ENCODE measurements at regions not wholly inside any gene's neighbourhood (a gene's known extent, or its start where the extent isn't known, plus 50 kb on each side); places are given as distances from the start of the nearest gene placed in this dataset.

DNA sequence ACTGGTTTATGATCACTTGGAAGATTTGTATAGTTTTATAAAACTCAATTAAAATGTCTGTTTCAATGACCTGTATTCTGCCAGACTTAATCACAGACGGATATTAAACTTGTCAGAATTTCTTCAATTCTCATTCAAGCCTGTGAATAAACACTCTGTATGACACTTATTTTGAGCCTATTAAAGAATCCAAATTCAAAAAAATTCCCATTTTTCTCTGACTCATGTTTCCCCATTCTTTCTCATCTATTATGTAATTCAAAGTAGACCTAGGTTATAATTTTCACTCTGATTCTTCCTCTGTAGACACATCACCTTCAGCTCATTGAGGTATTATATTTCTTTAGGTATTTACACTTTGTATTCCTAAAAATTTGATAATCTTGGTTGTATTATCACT is 166.1 kb downstream of the TMA16 start:
- Histone ChIP-seq H3K9me3 (peaks cover 0 to 15% of the 10 kb centered on the region in 2 donors), H3K36me3 (no peaks in the 10 kb centered on the region), H3K27ac (no peak overlapping the region), H3K4me1 (no peaks in the 10 kb centered on the region), H3K4me3 (no peak overlapping the region), H3K27me3 (no peaks in the 10 kb centered on the region)
- no peak for DNase-seq (ENCODE audit: low spot score in 2 of 2)
- no peak for TF ChIP-seq POLR2AphosphoS5 (IDR thresholded peaks at IDR 0.05)
- TF ChIP-seq, protein P1, sequence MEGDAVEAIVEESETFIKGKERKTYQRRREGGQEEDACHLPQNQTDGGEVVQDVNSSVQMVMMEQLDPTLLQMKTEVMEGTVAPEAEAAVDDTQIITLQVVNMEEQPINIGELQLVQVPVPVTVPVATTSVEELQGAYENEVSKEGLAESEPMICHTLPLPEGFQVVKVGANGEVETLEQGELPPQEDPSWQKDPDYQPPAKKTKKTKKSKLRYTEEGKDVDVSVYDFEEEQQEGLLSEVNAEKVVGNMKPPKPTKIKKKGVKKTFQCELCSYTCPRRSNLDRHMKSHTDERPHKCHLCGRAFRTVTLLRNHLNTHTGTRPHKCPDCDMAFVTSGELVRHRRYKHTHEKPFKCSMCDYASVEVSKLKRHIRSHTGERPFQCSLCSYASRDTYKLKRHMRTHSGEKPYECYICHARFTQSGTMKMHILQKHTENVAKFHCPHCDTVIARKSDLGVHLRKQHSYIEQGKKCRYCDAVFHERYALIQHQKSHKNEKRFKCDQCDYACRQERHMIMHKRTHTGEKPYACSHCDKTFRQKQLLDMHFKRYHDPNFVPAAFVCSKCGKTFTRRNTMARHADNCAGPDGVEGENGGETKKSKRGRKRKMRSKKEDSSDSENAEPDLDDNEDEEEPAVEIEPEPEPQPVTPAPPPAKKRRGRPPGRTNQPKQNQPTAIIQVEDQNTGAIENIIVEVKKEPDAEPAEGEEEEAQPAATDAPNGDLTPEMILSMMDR (IDR thresholded peaks at IDR 0.05): no peak
- TF ChIP-seq POLR2A (IDR thresholded peaks at IDR 0.05): no peak
- intact Hi-C loops (cut with DNase I; ENCODE audit: low total_unique reads): no loop called here

DNA sequence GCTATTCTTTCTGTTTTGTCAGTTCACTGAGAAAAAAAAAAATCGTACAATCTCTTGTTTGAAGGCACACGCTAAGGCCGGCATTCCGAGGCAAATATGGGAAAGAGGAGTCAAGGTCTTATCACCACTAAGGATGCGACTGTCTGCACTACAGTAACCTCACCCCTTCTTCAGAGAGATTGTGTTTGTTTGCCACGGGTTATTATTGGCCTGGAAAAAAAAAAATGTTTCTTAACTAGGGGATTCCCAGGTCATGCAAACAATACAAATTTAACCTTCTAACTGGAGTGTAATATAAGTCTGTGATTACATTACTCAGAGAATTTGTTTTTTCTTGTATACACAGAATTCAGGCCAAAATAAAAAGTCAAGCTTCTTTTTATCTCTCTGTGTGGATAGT is 168.3 kb downstream of the TMA16 start:
- TF ChIP-seq POLR2A (IDR thresholded peaks at IDR 0.05): no peak
- no peak for TF ChIP-seq POLR2AphosphoS5 (IDR thresholded peaks at IDR 0.05)
- TF ChIP-seq, protein P1 (IDR thresholded peaks at IDR 0.05): no peak

DNA sequence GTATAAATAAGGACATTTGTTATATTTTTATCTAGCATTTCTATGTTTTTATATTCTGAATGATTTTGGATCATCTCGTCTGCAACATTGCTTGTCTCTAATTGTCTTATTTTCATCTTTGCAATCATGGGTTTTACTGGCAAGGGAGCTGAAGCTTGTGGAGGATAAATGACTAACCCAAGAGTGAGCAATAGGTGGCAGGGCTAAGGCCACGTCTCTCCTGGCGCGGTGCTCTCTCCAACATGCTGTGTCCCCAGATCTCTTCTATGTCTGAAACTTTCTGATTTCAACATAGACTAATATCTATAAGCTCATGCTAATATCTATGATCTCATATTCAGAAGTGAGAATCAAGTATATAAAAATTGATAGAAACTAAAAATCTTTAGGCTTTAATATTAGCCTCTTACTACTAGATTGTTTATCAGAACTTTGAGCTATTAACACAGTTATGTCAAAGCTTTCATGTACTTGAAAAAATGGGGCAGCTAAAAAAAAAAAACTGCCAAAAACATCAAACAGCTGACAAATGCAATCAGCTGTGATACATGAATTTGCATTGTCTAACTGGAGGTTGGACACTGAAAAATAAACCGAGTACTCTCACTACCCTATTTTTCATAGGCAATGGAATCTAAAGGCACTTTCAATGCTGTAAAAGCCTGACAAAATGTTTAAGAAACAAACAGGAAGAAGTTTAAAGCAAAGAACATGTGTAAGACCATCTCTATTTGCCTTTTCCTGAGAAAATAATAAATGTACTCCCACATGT is 169.2 kb downstream of the TMA16 start:
- no peaks in the 10 kb centered on the region for H3K27me3 ChIP-seq
- H3K4me3 ChIP-seq: no peak overlapping the region
- DNase-seq (ENCODE audit: low spot score in 2 of 2): no peak
- no peaks in the 10 kb centered on the region for H3K4me1 ChIP-seq
- H3K36me3 ChIP-seq: no peaks in the 10 kb centered on the region
- intact Hi-C loops (cut with DNase I; ENCODE audit: low total_unique reads): no loop called here
- H3K9me3 ChIP-seq: no peaks in the 10 kb centered on the region
- TF ChIP-seq, protein P1 (IDR thresholded peaks at IDR 0.05): no peak
- TF ChIP-seq POLR2A (IDR thresholded peaks at IDR 0.05) (no peak), POLR2AphosphoS5 (IDR thresholded peaks at IDR 0.05) (no peak)
- no peak overlapping the region for H3K27ac ChIP-seq

More for the DNA sequence above, 168.3 kb downstream of the TMA16 start:
- intact Hi-C loops (cut with DNase I; ENCODE audit: low total_unique reads): no loop called here
- no peaks in the 10 kb centered on the region for H3K27me3 ChIP-seq
- H3K27ac ChIP-seq: no peak overlapping the region
- no peaks in the 10 kb centered on the region for H3K4me1 ChIP-seq
- peaks cover 0 to 5% of the 10 kb centered on the region in 2 donors for H3K9me3 ChIP-seq
- DNase-seq (ENCODE audit: low spot score in 2 of 2): no peak
- no peaks in the 10 kb centered on the region for H3K36me3 ChIP-seq
- H3K4me3 ChIP-seq: no peak overlapping the region

DNA sequence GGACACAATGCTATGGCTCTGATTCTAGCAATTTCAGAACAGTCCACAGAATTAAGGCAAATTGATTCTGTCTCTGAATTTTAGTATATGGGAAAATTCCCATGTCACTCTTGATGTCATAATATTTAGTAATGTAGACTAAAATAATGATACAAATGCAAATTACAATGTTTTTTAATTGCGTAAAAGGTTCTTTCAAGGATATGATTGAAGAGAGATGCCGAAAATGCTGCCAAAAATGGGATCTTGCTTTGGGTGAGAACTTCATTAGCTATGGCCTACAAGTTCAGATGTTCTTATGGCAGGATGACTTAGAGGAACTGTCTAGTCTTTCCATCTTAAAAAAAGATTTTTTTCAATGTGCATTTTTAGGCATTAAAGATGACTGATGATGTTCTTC is 170.6 kb downstream of the TMA16 start:
- H3K36me3 ChIP-seq: no peaks in the 10 kb centered on the region
- DNase-seq (ENCODE audit: low spot score in 2 of 2): no peak
- no peak overlapping the region for H3K27ac ChIP-seq
- H3K27me3 ChIP-seq: no peaks in the 10 kb centered on the region
- H3K9me3 ChIP-seq: no peaks in the 10 kb centered on the region
- intact Hi-C loops (cut with DNase I; ENCODE audit: low total_unique reads): no loop called here
- H3K4me3 ChIP-seq: no peak overlapping the region
- TF ChIP-seq POLR2A (IDR thresholded peaks at IDR 0.05) (no peak), POLR2AphosphoS5 (IDR thresholded peaks at IDR 0.05) (no peak)
- TF ChIP-seq, protein P1 (IDR thresholded peaks at IDR 0.05): no peak
- no peaks in the 10 kb centered on the region for H3K4me1 ChIP-seq

DNA sequence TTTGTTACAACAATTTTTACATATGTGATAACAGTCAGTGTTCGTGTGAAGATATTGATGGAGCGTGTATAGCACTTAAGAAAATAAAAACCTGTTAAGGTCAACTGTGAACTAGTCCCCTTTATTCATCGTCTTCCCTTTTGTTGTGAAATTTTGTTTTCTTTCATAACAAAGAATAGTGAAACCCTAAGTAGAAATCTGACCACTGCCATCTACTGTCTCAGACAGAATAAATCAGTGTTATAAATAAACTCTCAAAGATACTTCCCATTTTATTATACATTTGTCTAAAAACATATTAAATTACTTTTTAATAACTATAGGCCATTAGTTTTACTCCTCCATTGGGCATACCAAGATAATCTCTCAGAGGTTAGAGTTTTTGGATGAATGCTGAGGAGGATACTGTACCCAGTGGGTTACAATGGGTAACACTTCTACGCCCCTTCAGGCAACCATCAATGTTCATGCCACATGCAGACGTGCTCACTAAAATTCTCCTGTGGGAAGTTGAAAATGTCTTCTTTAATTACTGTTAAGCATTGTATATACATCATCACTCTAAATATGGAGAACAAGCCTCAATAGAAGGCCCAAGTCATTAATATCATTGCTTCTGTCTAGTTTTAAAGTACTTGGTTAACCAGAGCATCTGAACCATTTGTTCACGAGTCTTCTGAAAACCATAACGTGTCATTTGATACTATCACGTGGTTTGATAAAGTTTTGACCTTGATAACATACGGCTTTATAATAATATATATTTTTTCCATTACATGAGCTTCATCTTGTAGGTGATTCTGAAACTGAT is 171.2 kb downstream of the TMA16 start:
- Histone ChIP-seq H3K9me3 (no peaks in the 10 kb centered on the region), H3K36me3 (no peaks in the 10 kb centered on the region), H3K4me3 (no peak overlapping the region), H3K4me1 (no peaks in the 10 kb centered on the region), H3K27me3 (no peaks in the 10 kb centered on the region), H3K27ac (no peak overlapping the region)
- DNase-seq (ENCODE audit: low spot score in 2 of 2): no peak
- no peak for TF ChIP-seq POLR2AphosphoS5 (IDR thresholded peaks at IDR 0.05)
- no peak for TF ChIP-seq POLR2A (IDR thresholded peaks at IDR 0.05)
- TF ChIP-seq, protein P1 (IDR thresholded peaks at IDR 0.05): no peak
- intact Hi-C loops (cut with DNase I; ENCODE audit: low total_unique reads): no loop called here

Data from breast epithelium (tissue), 4 donors.